NCI-H1417 (cell line): ENCODE measurements at regions not wholly inside any gene's neighbourhood (a gene's known extent, or its start where the extent isn't known, plus 50 kb on each side); places are given as distances from the start of the nearest gene placed in this dataset.

Experiments
- DNase-seq, 3 experiments: peaks; one replicate each; lab custom pipeline; 2025; lab: John Stamatoyannopoulos, UW

DNA sequence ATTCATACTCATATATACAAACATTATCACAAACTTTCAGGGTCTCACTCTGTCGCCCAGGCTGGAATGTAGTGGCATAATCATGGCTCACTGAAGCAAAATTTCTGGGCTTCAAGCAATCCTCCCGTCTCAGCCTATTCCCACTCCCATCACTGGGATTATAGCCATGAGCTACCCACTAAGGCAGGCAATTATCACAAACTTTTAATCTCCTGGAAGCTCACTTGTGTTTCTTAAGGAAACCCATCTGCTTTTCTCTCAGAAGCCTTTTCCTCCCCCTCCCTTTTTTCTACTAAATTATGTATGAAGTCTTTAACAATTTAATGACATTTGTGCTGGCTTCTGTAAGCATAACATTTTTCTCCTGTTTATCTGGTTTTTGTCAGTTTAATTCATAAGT is 170.5 kb downstream of the AREG start:
- DNase-seq, result no peak

DNA sequence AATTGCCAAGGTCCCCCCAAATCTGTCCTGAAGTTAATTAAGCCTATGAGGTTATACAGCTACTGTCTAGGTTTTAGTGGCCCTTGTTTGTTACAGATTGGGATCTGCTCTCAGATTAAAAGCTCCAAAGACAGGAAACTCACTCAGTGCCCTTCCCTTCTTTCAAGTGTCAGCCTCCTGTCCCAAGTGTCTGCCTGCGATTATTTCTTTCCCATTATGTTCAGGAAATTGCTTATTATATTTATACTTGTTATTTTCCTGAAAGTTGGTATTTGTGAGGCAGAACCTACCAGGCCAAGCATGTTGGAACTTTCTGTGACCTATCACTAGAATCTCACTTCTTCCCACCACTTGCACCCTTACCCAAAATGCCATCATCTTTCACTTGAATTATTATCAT is 173.2 kb downstream of the AREG start:
- no peak for DNase-seq

DNA sequence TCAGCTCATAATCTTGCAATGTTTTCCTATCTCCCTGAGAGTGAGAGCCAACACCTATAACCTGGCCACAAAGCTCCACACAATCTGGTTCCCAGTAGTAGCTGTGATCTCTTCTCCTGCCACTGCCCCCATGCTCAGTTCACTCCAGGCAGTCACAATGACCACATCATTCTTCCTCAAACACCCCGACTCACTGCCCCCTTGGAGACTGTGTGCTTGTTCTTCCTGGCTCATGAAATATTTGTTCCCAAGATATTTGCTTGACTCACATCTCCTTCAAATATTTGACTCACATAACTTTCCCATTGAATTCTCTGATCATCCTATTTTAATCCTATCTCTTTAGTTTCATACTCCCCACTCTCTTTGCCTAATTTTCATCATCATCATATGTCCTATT is 173.7 kb downstream of the AREG start:
- DNase-seq, result no peak

DNA sequence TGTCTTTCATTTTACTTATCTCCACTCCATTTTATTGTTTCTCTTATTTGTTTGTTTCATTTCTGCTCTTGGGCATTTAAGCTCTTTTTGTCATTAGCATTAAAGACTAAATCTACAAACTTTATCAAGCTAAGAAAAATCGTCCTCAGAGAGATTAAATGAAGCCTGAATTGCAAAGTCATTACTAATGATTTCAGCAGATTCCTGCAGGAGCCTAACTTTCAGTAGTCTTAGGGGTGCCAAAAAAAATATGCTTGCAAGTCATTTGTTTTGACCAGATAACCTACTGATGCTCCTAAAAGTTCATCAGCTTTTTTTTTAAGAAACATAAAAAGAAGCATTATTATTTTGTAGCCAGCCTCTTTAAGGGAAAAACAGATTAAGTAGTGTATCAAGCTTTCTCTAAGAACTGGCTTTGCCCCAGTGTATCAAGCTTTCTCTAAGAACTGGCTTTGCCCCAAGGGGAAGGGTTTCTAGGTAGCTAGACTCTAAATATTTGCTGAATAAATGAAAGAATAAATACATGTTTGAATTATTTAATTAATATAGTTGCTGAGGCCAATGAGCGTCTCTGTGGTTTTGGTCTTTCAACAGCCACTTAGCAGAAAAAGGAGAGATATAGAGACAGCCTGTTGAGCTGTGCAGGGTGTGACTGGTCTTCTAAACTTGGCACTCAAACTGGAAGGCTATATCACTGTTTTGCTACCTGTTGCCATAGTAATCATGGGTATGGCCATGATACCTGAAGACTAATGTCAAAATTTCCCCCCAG is 174.2 kb downstream of the BTC start:
- DNase-seq, result no peak

DNA sequence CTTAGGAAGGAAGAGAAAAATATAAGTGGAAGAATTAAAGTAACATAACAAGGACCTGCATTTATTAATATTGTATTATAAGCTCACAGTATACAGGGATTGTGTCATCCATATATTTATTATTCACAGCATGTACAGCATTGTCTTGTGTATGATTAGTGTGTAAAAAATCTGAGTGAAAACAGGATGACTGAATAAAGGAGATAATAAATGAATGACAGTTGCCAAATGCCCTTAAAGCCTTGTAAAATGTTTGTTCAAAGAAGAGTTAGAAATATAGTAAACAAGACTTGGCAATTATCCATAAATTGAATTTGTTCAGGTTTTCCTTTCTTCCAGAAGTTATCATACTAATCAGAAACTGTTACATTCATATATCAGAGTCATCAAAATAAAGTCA is 172.7 kb downstream of the BTC start:
- DNase-seq, result no peak

DNA sequence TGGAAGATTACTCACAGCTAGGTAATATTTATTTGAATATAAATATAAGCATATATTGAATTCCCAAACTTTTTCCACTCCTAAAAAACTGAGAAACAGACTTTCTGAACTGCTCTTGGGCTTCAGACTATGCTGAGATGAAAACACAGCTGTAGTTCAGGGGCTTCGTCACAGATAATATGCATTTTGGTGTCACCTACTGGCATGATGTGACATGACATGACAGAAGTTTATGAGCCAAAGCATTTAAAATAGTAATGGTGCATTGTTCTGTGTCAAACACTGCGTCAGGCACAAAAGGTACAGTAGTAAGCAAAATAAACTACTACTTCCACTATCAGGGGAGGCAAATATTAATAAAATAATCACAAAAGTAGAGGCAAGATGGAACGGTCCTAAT is 171.3 kb downstream of the BTC start:
- DNase-seq, result peak; percentile 25 to 74 (median 74)

DNA sequence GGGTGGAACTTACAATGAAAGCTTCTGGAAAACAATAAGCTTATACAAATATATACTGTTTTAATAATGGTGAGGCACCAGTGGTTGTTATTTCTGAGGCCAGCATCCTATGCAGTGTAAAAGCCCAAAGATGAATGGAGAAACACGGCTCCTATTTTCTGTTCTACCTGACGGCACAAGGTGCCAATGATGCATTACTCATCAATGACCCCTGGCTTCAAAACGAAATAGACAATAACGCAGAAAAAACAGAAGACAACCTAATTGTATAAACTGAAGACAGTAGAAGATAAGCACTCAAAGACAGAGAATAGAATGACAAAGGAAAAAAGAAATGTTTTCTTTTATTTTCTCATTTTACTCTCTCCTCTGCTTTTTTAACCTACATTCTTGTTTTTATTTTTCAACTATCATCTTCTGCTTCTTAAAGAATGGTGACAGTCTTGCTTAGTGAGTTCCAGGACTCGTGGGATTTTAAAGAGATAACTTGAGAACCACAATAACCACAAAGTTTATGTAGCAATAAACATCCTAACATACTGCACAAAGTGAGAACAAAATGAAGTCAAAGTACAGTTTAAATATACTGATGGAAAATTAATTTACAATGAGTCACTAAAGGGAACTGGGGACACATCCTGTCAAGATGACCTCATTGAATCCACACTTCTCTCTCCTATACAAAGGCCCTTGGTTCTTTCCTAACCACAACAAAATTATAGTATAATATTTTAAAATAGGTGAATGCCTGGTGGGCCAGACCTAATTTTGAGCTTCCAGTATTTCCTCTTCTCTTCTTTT is 169.8 kb downstream of the BTC start:
- peak in 1 of 3 experiments; percentile 8 for DNase-seq

DNA sequence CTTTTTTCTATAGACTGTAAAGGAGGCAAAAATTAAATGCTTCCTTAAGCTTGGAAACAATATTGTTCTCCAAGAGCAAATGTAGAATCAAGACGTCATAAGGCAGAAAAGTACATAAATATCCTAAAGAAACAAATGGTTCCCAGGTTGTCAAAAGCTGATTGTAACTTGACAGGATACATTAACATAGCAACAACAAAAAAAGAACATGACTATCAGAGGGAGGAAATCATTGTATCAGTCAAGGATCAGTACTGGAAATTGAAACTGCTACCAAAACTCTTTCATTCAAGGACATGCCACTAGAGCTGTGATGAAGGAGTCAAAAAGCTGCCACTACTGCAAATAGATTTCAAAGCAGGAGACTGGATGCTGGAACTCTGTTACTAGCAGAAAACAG is 168.3 kb downstream of the BTC start:
- DNase-seq, result no peak

DNA sequence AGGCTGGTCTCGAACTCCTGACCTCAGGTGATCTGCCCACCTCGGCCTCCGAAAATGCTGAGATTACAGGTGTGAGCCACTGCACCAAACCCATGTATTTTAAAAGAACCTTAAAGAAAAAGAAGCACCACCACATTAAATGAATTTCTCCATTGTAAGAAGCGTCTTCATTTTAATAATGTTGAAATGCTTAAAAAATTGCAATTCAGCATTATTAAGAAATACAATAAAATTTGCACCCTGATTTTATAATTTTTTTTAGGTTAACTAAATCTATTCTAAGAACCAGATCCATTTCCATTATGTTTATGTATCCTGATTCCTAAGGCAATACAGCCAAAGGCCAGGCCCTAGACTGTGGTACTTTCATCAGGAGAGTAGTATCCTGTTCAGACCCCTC is 167.2 kb downstream of the BTC start:
- DNase-seq, result no peak

DNA sequence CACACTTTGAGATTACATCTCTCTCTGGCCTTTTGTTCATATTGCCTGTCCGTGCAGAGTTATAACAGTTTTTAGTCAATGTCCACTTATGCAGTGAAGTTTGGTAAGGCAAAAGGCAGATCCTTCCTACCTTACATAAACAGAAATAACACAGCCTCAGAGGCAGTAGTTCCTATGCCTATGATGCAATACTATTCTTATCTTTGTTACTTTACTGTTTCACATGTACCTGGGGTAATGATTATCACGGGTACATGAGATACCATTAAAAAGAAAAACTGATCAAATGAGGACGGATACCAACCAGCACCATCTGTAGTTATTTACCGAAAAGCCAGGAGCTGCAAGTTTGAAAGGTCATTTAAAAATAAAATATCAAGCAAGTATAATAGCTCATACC is 166.8 kb downstream of the BTC start:
- no peak for DNase-seq

DNA sequence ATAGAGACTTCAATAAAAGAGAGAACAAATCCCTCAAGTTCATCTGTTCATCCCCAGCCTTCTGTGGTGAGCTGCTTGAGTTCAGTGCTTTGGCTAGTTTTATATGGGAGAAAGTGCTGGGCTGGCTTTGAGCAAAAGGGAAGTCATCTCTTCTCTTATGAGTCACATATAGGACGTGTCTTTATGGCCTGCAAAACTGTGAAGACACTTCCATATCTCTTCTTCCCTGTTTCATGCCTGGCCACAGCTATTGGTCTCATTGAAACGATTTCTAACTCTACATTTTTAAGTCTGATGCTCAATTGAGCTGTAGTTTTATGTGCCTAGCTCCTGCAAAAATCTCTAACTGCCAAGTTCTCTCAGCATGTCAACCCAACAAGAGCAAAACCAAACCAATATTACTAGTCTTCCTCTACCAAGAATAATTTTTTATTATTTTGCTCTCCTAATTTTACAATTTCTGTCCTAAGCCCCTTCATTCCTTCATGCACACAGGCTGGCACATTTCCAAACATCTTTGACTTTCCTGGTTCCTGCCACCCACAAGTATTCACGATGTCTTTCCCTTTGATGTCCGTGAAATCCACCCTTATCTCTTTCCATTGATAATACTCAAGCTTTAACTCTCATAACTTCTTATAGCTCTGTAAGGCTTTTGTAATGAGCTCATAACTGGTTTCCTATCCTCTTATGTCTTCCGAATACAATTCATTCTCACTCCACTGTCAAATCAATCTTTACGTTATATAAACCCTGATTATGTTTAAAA is 165.3 kb downstream of the BTC start:
- DNase-seq, result no peak

DNA sequence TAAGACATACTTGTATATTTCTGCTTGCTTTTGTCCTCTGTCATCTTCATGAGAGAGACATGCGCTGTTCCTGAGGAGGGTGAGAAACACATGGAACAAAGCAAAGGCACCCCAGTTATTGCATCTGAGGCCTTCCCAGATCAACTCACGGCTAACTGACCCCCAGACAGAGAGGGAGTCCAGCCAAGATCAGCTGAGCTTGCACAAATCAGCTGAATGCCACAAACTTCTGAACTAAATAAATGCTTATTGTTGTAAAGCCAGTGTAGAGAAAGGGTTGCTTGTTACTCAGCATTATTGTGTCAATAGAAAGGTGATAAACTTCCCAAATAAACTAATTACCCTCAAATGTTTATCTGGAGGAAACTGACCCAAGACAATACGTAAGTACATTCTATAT is 163.8 kb downstream of the BTC start:
- DNase-seq, result no peak

DNA sequence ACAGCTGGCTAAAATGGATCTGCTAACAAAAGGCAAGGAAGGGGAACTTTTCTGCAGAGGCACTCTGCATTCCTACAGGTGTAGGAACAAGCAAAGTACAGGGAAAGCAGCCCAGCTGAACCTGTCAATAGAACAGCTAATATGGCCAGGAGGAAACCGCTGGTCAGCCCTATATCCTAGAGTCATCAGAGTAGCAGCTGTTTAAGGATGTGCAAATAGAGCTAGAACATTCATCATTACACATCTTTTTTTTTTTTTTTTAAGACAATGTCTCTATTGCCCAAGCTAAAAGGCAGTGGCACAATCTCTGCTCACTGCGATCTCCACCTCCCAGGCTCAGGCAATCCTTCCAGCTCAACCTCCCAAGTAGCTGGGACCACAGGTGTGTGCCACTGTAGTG is 163.0 kb downstream of the BTC start:
- no peak for DNase-seq

DNA sequence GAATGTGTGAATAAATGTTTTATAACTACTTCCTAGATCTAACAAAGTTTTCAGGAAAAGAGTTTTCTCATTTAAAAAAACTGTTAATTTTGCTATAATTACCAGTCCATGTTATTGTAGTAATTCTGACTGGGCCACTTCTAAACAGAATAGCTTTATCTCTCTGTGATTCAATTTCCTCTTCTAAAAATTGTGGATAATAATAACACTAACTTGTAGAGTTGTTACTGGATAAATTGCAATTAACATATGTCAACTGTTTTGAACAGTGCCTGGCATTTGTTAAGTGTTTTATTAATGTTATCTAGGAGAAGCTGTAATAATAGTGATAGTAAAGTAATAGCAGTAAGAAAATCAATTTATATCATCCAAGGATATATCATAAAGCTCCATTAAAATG is 162.3 kb downstream of the BTC start:
- DNase-seq, result no peak

DNA sequence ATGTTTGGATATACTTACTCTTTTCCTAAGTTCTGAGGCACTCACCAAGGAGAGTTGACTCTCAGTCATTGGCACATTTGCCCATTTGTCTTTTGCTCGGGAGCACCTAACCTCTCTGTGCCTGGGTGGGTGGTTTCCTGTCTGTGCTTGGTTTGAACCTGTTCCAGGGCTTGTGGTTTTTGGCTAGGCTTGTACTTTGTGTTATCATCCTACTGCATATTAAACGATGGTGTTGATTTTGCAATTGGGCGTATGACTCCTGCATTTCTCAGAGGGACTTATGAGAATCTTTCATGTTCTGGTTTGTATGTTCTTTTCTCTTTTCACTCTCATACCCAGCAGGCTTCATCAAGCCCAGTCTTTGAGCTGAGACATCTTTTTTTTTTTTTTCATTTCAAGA is 161.7 kb downstream of the BTC start:
- no peak for DNase-seq

DNA sequence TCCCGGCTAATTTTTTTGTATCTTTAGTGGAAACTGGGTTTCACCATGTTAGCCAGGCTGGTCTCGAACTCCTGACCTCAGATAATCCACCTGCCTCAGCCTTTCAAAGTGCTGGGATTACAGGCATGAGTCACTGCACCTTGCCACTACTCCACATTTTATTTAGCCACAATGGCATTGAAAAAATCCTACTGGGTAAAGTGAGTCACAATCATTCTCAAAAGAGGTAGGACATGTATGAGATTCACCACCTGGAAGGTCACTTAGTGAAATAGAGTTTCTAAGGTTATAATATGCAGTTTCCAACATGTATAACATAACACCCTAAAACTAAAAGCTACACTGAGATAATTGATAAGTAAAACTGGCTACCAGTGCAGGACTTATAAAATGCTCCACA is 159.2 kb downstream of the BTC start:
- no peak for DNase-seq

DNA sequence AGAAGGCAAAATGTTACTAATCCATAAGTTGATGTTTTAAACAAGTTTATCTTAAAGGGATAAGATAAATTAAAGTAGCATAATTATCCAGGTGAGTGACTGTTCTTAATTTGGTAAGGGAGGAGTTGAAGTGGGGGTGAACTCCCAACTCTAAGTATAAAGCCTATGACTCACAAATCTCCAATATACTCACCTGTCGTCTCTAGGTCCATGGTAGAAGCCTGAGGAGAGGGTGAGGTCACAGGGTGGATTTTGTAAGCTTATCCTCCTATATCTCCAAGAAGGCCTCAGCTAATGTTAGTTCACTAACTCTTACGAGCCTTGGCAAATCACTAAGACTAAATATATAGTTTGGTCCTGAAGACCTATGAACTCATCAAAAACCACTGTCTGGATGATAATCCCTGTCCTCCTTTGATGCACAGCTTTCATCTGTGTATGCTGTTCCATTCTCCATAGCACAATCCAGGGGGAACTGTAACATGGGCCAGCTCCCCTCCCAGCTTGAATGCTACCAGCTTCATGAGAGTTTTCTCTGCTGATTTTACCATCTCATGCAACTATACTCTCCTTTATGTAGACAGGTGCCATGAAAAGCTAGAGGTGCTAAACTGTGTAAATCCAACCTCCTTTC is 158.7 kb downstream of the BTC start:
- no peak for DNase-seq

DNA sequence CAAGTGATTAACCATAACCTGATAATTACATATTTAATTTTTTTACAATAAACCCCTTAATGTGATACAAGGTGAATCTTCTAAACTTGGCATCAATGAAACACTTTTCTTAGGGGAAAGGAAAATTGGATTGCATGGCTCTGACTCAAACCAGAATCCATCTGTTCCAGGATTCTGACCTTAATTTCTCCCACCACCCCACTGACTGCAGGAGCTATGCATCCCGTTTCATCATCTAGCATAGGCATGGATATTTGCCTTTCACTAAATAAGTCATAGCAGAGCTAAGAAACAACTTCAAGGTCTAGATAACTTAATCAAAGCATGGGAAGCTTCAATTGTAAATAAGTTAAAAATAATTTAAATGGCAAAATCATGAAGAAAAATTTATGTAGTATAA is 156.3 kb downstream of the BTC start:
- DNase-seq, result no peak

DNA sequence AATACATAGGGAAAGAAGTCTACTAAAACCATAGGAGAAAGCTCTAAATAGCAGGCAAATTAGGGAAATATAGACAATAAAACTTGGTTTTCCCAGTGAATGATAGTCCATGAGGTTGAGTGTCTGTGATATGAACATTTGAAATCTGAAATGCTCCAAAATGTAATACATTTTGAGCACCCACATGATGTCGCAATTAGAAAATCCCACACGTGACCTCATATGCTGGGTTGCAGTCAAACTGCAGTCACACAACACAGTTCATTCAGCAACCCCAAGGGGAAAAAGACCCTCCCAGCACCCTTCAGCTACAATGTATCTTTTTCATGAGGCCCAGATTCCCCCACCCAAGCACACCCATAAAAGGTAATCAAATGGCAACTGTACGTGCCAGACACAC is 155.6 kb downstream of the BTC start:
- no peak for DNase-seq

DNA sequence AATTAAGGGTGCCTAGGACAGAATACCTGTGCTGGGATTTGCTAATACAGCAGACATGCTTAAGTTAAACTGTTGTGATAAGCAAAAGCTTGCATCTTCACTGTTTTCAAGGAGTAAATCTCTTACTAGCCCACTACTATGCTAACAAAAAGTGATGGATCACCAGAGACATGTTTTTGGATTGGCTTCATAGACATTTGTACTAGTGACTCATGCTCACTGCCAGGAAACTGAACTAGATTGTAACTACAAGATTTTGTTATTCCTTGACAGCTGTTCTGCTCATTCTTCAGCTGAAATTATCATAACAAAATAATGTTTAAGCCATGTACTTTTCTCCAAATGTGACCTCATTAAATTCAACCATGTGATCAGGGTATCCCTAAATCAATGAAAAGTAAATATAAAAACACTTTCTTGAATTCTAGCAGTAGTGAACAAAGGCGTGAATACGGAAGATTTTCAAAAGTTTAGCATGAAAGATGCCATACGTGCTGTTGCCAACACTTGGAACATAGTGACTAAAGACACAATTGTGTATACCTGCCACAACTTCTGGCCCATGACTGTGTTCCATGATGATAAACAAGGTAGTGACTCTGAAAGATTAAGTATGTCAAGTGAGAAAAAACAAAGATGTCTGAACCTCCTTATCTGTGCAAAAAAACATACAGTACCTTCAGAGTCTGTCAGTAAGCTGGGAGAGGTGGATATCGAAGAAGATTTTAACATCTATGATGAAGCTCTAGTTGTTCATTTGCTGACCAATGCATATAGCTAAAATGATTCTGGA is 154.0 kb downstream of the BTC start:
- DNase-seq, result no peak

DNA sequence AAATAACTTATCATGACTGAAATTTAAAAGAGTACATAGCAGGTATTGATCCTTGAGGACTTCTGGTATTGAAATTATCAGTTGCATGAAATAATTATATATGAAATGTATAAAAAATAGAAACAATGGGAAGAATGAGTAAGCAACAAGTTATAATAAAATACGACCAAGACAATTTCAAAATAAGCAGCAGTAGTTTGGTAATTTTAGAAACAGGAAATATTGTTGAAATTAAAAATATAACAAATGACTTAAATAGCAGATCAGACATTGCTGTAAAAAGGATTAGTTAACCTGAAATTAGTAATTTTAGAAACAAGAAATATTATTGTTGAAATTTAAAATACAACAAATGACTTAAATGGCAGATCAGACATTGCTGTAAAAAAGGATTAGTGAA is 152.3 kb downstream of the BTC start:
- no peak for DNase-seq

DNA sequence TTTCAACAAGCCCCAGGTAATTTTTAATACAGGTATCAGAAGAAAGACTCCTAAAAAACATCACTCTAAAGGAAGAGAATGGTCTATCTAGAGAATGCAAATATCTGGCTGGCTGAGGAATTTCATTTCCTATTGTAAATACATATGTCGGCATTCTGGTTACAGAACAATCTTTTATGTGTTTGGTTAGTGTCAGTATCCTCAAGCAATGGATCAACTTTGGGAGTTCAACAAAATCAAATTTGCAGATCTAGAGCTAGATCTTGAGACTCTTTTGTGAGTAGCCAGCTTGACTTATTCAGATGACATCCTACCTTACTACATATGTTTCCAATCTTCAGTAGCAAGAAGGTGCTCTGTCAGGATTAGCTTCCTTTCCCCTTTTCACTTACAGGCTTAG is 145.1 kb downstream of the BTC start:
- DNase-seq, result no peak
